ENCODE measurements at regions not wholly inside any gene's neighbourhood (a gene's known extent, or its start where the extent isn't known, plus 50 kb on each side); places are given as distances from the start of the nearest gene placed in this dataset.

GRCh38 chr3:10601857-10602230, 96.5 kb upstream of the ATP2B2 start:
- TF ChIP-seq CTCF (IDR thresholded peaks at IDR 0.05; ENCODE audit: insufficient read depth, low read length, poor library complexity, severe bottlenecking) (no peak), EZH2phosphoT487 (conservative IDR thresholded peaks at IDR 0.05; ENCODE audit: low read length) (no peak)

All from SU-DHL-6 (cell line).